ENCODE measurements at regions not wholly inside any gene's neighbourhood (a gene's known extent, or its start where the extent isn't known, plus 50 kb on each side); places are given as distances from the start of the nearest gene placed in this dataset.

DNA sequence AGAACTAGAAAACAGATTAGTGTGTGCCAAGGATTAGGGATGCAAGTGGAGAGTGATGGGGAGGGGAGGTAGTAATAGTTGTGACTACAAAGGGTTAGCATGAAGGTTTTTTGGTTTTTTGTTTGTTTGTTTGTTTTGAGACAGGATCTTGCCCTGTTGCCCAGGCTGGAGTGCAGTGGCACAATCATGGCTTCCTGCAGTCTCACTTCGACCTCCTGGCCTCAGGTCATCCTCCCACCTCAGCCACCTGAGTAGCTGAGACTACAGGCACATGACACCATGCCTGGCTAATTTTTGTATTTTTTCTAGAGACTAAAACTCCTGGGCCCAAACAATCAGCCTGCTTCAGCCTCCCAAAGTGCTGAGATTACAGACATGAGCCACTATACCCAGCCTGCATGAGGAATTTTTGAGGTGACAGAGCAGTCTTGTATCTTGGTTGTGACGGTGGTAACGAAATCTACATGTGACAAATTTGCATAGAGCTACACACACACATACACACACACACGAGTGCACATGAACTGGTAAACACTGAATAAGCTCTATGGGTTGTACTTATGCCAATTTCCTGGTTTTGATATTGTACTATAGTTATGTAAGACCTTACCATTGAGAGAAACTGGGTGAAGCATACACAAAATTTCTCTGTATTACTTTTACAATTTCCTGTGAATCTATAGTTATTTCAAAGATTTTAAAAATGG lies 59.6 kb upstream of the TOM1L1 start:
- no peak overlapping the region for H3K4me3 ChIP-seq (replicated peaks in 1 of 4; ENCODE audit: control extremely low read depth in 1 of 4, insufficient read depth in 1 of 4, low read depth in 3 of 4, low read length in 4 of 4)
- TF ChIP-seq EZH2 (IDR thresholded peaks at IDR 0.05; ENCODE audit: low read length, missing control alignments) = no peak
- TF ChIP-seq CTCF (conservative IDR thresholded peaks at IDR 0.05 in 1 of 2, IDR thresholded peaks at IDR 0.05 in 1 of 2; ENCODE audit: low read depth in 1 of 2, low read length in 2 of 2) = no peak
- no peaks in the 10 kb centered on the region for H3K27me3 ChIP-seq (ENCODE audit: control insufficient read depth, insufficient read depth, low read length)
- no peaks in the 10 kb centered on the region for H4K20me1 ChIP-seq (ENCODE audit: control insufficient read depth, extremely low read depth, insufficient read depth, low read length)
- H3K9ac ChIP-seq (ENCODE audit: insufficient read depth, low read length) = no peak overlapping the region
- no peak overlapping the region for H2AFZ ChIP-seq (ENCODE audit: low read length)
- DNase-seq (ENCODE audit: low read depth in 2 of 2) = no peak
- no peak overlapping the region for H3K27ac ChIP-seq (ENCODE audit: insufficient read depth, low read length)
- H3K79me2 ChIP-seq (ENCODE audit: control insufficient read depth, insufficient read depth, low read length) = no peaks in the 10 kb centered on the region
- H3K36me3 ChIP-seq (ENCODE audit: control insufficient read depth, insufficient read depth, low read length) = no peaks in the 10 kb centered on the region
- H3K9me3 ChIP-seq (ENCODE audit: control insufficient read depth, insufficient read depth, low read depth, low read length) = no peaks in the 10 kb centered on the region
- H3K4me1 ChIP-seq (ENCODE audit: control insufficient read depth, extremely low read depth, insufficient read depth, low read length) = no peaks in the 10 kb centered on the region
- H3K4me2 ChIP-seq (ENCODE audit: extremely low read depth, insufficient read depth, low read length) = no peak overlapping the region

GRCh38 chr17:54841656-54842055 lies 59.0 kb upstream of the TOM1L1 start:
- no peak for DNase-seq (ENCODE audit: low read depth in 2 of 2)
- Histone ChIP-seq H3K4me1 (ENCODE audit: control insufficient read depth, extremely low read depth, insufficient read depth, low read length) (no peaks in the 10 kb centered on the region), H3K9me3 (ENCODE audit: control insufficient read depth, insufficient read depth, low read depth, low read length) (no peaks in the 10 kb centered on the region), H3K27me3 (ENCODE audit: control insufficient read depth, insufficient read depth, low read length) (no peaks in the 10 kb centered on the region), H3K79me2 (ENCODE audit: control insufficient read depth, insufficient read depth, low read length) (no peaks in the 10 kb centered on the region), H4K20me1 (ENCODE audit: control insufficient read depth, extremely low read depth, insufficient read depth, low read length) (no peaks in the 10 kb centered on the region), H3K9ac (ENCODE audit: insufficient read depth, low read length) (no peak overlapping the region), H2AFZ (ENCODE audit: low read length) (no peak overlapping the region), H3K4me3 (replicated peaks in 1 of 4; ENCODE audit: control extremely low read depth in 1 of 4, insufficient read depth in 1 of 4, low read depth in 3 of 4, low read length in 4 of 4) (no peak overlapping the region), H3K4me2 (ENCODE audit: extremely low read depth, insufficient read depth, low read length) (no peak overlapping the region), H3K36me3 (ENCODE audit: control insufficient read depth, insufficient read depth, low read length) (no peaks in the 10 kb centered on the region), H3K27ac (ENCODE audit: insufficient read depth, low read length) (no peak overlapping the region)
- TF ChIP-seq EZH2 (IDR thresholded peaks at IDR 0.05; ENCODE audit: low read length, missing control alignments) = no peak

GRCh38 chr17:54844233-54844632 lies 56.4 kb upstream of the TOM1L1 start:
- no peaks in the 10 kb centered on the region for H3K79me2 ChIP-seq (ENCODE audit: control insufficient read depth, insufficient read depth, low read length)
- TF ChIP-seq EZH2 (IDR thresholded peaks at IDR 0.05; ENCODE audit: low read length, missing control alignments) (no peak), CTCF (conservative IDR thresholded peaks at IDR 0.05 in 1 of 2, IDR thresholded peaks at IDR 0.05 in 1 of 2; ENCODE audit: low read depth in 1 of 2, low read length in 2 of 2) (no peak)
- H3K4me1 ChIP-seq (ENCODE audit: control insufficient read depth, extremely low read depth, insufficient read depth, low read length) = no peaks in the 10 kb centered on the region
- H2AFZ ChIP-seq (ENCODE audit: low read length) = no peak overlapping the region
- no peak overlapping the region for H3K9ac ChIP-seq (ENCODE audit: insufficient read depth, low read length)
- no peaks in the 10 kb centered on the region for H3K27me3 ChIP-seq (ENCODE audit: control insufficient read depth, insufficient read depth, low read length)
- H4K20me1 ChIP-seq (ENCODE audit: control insufficient read depth, extremely low read depth, insufficient read depth, low read length) = no peaks in the 10 kb centered on the region
- no peak overlapping the region for H3K4me2 ChIP-seq (ENCODE audit: extremely low read depth, insufficient read depth, low read length)
- no peaks in the 10 kb centered on the region for H3K9me3 ChIP-seq (ENCODE audit: control insufficient read depth, insufficient read depth, low read depth, low read length)
- no peak overlapping the region for H3K27ac ChIP-seq (ENCODE audit: insufficient read depth, low read length)
- DNase-seq (ENCODE audit: low read depth in 2 of 2) = no peak
- no peaks in the 10 kb centered on the region for H3K36me3 ChIP-seq (ENCODE audit: control insufficient read depth, insufficient read depth, low read length)
- no peak overlapping the region for H3K4me3 ChIP-seq (replicated peaks in 1 of 4; ENCODE audit: control extremely low read depth in 1 of 4, insufficient read depth in 1 of 4, low read depth in 3 of 4, low read length in 4 of 4)
